ENCODE measurements at regions not wholly inside any gene's neighbourhood (a gene's known extent, or its start where the extent isn't known, plus 50 kb on each side); places are given as distances from the start of the nearest gene placed in this dataset.

DNA sequence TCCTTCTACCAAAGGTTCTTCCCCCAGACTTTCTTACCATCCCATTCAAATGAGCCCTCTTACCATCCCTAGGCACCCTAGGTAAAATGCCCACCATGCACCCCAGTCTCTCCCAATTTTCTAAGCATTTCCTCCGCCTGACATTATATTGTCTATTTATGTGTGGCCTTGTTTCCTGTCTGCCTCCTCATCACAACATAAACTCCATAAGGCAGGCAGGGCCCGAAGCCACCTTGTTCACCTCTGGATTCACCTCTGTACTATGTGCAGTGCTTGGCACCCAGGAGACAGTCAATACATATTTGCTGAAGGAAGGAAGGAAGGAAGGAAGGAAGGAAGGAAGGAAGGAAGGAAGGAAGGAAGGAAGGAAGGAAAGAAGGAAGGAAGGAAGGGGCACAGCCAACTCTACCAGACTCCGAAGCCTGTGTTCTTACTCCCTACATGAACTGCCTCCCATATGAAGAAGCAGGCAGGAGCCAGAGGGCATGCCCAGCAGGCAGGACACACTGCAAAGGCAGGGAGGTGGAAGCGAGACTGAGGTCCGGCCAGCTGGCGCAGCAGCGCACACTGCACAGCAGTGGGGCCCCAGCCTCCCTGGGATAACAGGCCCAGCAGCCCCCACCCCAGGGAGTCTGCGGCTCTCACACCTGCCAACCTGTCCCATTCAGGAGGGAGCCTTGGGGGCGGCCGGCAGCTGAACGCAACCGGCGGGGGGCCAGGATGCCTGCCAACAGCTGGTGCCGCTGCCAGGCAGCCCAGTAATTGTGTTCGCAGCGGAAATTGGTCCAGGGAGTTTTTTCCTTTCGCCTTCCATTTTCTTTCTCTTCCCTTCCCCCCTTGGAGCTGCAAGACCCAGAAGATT, 106.0 kb upstream of the LINGO1 start:
- POLR2A ChIA-PET: no interaction called here
- Histone ChIP-seq H3K9me3 (ENCODE audit: control insufficient read depth, insufficient read depth, low read length) (no peaks in the 10 kb centered on the region), H3K27ac (ENCODE audit: low read depth, low read length) (no peak overlapping the region), H3K4me3 (ENCODE audit: low read depth, low read length) (no peak overlapping the region), H3K27me3 (ENCODE audit: control insufficient read depth, insufficient read depth, low read length) (peaks cover 38% of the 10 kb centered on the region)
- no peak for DNase-seq (ENCODE audit: low read depth, low spot score)
- CTCF ChIA-PET: interaction anchor here (0.5 kb wide), 1 partner anchor 118 kb away, joined by 4 read pairs; no protein-coding TSS in a partner anchor
- TF ChIP-seq, protein P1, sequence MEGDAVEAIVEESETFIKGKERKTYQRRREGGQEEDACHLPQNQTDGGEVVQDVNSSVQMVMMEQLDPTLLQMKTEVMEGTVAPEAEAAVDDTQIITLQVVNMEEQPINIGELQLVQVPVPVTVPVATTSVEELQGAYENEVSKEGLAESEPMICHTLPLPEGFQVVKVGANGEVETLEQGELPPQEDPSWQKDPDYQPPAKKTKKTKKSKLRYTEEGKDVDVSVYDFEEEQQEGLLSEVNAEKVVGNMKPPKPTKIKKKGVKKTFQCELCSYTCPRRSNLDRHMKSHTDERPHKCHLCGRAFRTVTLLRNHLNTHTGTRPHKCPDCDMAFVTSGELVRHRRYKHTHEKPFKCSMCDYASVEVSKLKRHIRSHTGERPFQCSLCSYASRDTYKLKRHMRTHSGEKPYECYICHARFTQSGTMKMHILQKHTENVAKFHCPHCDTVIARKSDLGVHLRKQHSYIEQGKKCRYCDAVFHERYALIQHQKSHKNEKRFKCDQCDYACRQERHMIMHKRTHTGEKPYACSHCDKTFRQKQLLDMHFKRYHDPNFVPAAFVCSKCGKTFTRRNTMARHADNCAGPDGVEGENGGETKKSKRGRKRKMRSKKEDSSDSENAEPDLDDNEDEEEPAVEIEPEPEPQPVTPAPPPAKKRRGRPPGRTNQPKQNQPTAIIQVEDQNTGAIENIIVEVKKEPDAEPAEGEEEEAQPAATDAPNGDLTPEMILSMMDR (IDR thresholded peaks at IDR 0.05; ENCODE audit: low read depth, low read length): no peak

DNA sequence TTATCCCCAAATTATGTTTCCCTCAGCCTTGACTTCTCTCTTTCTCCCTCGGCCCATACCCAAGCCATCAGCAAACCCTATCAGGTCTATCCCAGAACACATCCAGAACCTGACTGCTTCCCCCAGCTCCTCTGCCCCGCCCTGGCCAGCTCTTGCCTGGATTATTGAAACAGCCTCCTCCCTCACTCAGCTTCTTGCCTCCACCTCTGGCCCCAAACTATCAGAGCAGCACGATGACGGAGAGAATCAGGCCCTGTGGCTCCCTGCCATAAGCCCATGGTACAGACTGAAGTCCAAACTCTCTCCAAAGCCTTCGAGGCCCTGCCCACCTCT, 105.3 kb upstream of the LINGO1 start:
- no peak for DNase-seq (ENCODE audit: low read depth, low spot score)
- ChIA-PET POLR2A (no interaction called here), CTCF (no interaction called here)
- Histone ChIP-seq H3K9me3 (ENCODE audit: control insufficient read depth, insufficient read depth, low read length) (no peaks in the 10 kb centered on the region), H3K4me3 (ENCODE audit: low read depth, low read length) (no peak overlapping the region), H3K27me3 (ENCODE audit: control insufficient read depth, insufficient read depth, low read length) (peaks cover 40% of the 10 kb centered on the region), H3K27ac (ENCODE audit: low read depth, low read length) (no peak overlapping the region)
- TF ChIP-seq, protein P1 (IDR thresholded peaks at IDR 0.05; ENCODE audit: low read depth, low read length): no peak

DNA sequence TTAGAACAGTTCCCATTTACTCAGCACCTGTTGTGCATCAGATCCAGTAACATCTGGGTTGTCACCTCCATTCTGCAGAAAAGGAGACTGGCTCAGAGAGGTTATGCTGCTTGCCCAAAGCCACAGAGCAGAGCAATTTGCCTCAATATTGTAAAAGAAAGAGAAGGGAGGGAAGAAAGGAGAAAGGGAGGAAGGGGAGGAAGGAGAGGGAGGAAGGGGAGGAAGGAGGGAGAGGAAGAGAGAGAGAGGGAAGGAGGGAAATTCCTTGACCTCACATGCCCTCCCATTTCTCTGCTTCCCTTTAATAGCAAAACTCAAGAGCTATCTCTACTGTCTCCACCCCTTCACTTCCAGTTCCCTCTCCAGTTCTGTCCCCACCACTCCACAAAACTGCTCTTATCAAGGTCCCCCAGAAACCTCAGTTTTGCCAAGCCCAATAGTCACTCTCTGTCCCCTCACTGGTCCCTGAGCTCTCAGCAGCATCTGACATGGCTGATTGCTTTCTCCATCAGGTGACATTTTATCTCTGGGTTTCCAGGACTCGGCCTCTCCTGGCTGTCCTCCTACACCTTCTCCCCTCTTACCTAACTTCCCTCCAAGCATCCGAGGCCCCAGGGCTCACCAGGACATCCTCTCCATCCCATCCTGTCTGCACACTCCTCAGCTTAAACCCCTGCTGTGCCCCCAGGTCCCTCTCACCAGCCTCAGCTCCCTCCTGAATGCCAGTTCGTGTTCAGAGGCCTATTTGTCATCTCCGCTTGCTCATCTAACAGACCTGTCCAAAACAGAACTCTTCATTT, 104.7 kb upstream of the LINGO1 start:
- CTCF ChIA-PET: no interaction called here
- H3K9me3 ChIP-seq (ENCODE audit: control insufficient read depth, insufficient read depth, low read length): no peaks in the 10 kb centered on the region
- POLR2A ChIA-PET: no interaction called here
- peaks cover 40% of the 10 kb centered on the region for H3K27me3 ChIP-seq (ENCODE audit: control insufficient read depth, insufficient read depth, low read length)
- no peak overlapping the region for H3K27ac ChIP-seq (ENCODE audit: low read depth, low read length)
- no peak for DNase-seq (ENCODE audit: low read depth, low spot score)
- TF ChIP-seq, protein P1 (IDR thresholded peaks at IDR 0.05; ENCODE audit: low read depth, low read length): no peak
- no peak overlapping the region for H3K4me3 ChIP-seq (ENCODE audit: low read depth, low read length)

DNA sequence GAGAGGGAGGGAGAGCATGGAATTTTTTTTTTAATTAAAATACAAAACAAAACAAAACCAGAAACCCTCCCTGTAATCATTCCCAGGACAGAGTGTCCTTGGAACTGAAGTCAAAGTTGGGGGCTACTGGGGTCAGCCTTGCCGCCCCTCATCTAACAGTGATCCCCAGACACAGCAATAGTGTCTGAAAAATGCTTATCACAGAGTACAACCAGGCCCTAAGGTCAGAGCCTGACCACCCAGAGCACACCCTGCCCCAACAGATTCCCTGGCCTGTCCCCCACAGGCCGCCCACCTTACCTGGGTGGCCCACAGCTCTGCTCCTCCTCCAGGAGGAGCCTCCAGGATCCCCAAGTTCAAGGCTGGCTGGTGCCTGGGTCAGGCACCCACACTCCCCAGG, 101.6 kb upstream of the LINGO1 start:
- POLR2A ChIA-PET: no interaction called here
- DNase-seq (ENCODE audit: low read depth, low spot score): no peak
- H3K27ac ChIP-seq (ENCODE audit: low read depth, low read length): no peak overlapping the region
- CTCF ChIA-PET: no interaction called here
- H3K9me3 ChIP-seq (ENCODE audit: control insufficient read depth, insufficient read depth, low read length): no peaks in the 10 kb centered on the region
- H3K4me3 ChIP-seq (ENCODE audit: low read depth, low read length): no peak overlapping the region
- H3K27me3 ChIP-seq (ENCODE audit: control insufficient read depth, insufficient read depth, low read length): peaks cover 42% of the 10 kb centered on the region
- TF ChIP-seq, protein P1 (IDR thresholded peaks at IDR 0.05; ENCODE audit: low read depth, low read length): no peak
